Lower leg skin (tissue), 4 donors: ENCODE measurements at regions not wholly inside any gene's neighbourhood (a gene's known extent, or its start where the extent isn't known, plus 50 kb on each side); places are given as distances from the start of the nearest gene placed in this dataset.

Experiments
- DNase-seq, 2 donors: peaks; one replicate each; pipeline ENCODE4 v3.0.0-alpha.2; 2019; ENCODE audit warnings: low spot score in 2 of 2
- H3K4me3 ChIP-seq: fragments of 200-600 bp; sonication (generic); 2 replicates; pipeline ENCODE4 v1.5.1; 2017; ENCODE audit warnings: mild to moderate bottlenecking, low read depth; ENCODE audit not compliant: poor library complexity, severe bottlenecking
- POLR2A ChIP-seq, 2 donors: fragments of 450-650 bp; IDR thresholded peaks; one replicate each; pipeline ENCODE4 v1.6.1; 2016 to 2017; ENCODE audit warnings: antibody characterized with exemption in 2 of 2, mild to moderate bottlenecking in 1 of 2, moderate library complexity in 1 of 2
- WGBS, 2 donors: methylation state at CpG; one replicate each; pipeline ENCODE4 v1.1.5; 2018; 5-methylcytosine and 5-hydroxymethylcytosine counted together
- intact Hi-C: fragments of 100-400 bp; cut with DNase I; formaldehyde crosslinking; loops from one replicate; pipeline ENCODE4 v1.15.0; 2023; ENCODE audit warnings: low total_unique reads
- TF ChIP-seq, protein P1 (sequence below), 3 donors: fragments of 450-650 bp; IDR thresholded peaks; one replicate each; pipeline ENCODE4 v1.5.1; 2016; ENCODE audit warnings: antibody characterized with exemption in 3 of 3, mild to moderate bottlenecking in 3 of 3, moderate library complexity in 2 of 3

DNA sequence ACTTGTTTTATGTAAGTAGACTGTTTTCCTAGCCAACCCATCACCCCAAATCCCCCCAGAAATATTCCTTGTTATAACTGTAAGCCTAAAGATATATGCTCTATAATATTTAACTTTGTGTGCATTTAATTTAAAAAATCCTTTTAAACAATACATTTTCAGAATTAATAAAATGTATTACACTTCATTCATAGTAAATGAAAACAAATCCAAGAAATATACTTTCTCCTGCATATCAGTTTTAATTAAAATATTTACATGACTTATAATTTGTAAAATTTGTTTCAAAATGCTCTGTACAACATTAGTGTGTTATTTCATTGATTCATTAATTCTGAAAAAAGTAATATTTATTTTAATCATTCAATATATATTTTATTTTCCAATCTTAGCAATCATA, 669.1 kb upstream of the PCDH20 start:
- H3K4me3 ChIP-seq: no peak overlapping the region
- DNase-seq: no peak
- intact Hi-C loops: no loop called here
- TF ChIP-seq, protein P1, sequence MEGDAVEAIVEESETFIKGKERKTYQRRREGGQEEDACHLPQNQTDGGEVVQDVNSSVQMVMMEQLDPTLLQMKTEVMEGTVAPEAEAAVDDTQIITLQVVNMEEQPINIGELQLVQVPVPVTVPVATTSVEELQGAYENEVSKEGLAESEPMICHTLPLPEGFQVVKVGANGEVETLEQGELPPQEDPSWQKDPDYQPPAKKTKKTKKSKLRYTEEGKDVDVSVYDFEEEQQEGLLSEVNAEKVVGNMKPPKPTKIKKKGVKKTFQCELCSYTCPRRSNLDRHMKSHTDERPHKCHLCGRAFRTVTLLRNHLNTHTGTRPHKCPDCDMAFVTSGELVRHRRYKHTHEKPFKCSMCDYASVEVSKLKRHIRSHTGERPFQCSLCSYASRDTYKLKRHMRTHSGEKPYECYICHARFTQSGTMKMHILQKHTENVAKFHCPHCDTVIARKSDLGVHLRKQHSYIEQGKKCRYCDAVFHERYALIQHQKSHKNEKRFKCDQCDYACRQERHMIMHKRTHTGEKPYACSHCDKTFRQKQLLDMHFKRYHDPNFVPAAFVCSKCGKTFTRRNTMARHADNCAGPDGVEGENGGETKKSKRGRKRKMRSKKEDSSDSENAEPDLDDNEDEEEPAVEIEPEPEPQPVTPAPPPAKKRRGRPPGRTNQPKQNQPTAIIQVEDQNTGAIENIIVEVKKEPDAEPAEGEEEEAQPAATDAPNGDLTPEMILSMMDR (IDR thresholded peaks at IDR 0.05): no peak
- TF ChIP-seq POLR2A (IDR thresholded peaks at IDR 0.05): no peak

DNA sequence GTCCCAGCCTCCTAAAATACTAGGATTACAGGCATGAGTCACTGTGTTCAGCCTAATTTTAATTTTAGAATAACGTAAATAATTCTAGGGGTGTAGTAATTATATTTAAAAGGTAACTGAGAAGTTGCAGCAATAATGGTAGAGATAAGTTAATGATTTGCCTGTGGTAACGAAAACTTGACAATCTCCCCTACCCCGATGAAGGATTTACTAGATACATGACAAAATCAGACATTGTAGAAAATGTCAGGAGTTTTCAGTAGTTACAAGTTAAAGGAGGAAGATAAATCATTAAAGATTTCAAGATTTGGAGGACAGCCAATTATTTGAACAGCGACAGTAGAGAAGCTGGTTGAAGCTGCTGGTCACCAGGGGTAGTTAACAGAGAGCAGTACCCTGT, 652.2 kb upstream of the PCDH20 start:
- no peak overlapping the region for H3K4me3 ChIP-seq
- no peak for DNase-seq
- intact Hi-C loops: no loop called here
- TF ChIP-seq, protein P1 (IDR thresholded peaks at IDR 0.05): no peak
- no peak for TF ChIP-seq POLR2A (IDR thresholded peaks at IDR 0.05)
- 49 to 58% methylated on average over 4 of the region's 4 CpGs for WGBS, 2 donors

DNA sequence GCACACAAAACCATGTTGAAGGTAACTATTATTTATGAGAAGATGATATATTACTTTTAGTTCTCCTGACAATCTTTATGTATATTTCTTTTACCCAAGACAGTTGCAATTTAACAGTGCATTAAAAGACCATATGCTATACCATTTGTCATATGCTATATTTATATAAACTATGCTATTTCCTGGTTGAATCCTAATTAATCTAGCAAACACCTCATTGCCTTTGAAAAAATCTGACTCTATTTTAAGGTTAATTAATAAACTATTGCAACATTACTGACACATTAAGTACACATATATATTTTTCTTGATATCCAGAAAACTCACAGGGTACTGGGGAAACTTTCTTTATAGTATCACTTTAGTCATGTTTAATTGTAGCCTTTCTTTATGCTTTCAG, 649.4 kb upstream of the PCDH20 start:
- H3K4me3 ChIP-seq: no peak overlapping the region
- no peak for TF ChIP-seq POLR2A (IDR thresholded peaks at IDR 0.05)
- TF ChIP-seq, protein P1 (IDR thresholded peaks at IDR 0.05): no peak
- intact Hi-C loops: no loop called here
- DNase-seq: no peak

DNA sequence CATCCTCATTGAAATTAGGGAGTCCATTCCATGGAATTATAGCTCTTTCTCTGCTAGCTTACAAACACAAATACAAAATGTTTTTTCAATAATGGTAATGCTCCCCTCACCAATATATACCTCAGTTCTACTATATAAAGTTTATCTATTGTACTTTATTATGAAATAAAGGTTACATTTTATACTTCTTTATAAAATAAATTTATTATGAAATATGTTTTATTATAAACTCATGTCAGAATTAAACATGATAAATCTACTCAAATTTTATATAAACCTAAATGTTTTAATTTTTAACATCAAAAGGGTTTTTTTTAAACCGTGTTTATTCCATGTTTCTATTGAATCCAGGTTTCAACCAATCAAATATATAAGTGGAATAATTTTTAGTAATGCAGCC, 646.1 kb upstream of the PCDH20 start:
- intact Hi-C loops: no loop called here
- DNase-seq: no peak
- H3K4me3 ChIP-seq: no peak overlapping the region
- TF ChIP-seq POLR2A (IDR thresholded peaks at IDR 0.05): no peak
- TF ChIP-seq, protein P1 (IDR thresholded peaks at IDR 0.05): no peak
- 67 to 73% methylated on average over 1 of the region's 1 CpG for WGBS, 2 donors

DNA sequence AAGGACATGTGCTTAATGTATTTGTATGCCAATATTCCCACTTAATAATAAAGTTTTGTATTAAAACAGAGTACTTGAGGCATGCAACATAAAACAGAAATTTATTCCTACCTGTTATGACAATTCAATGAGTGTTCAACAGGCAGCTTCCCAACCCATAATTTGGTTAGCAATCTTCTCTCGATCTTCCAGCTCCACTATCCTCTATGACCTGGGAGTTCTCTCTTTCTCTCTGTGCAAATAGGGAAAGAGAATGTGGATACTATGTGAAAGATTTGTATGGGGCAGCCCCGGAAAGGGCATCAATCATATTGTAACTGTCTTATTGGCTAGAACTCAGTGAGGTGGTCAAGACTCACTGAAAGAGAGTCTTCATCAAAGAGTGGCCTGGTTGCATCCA, 644.9 kb upstream of the PCDH20 start:
- intact Hi-C loops: no loop called here
- H3K4me3 ChIP-seq: no peak overlapping the region
- DNase-seq: no peak
- WGBS, 2 donors: 91 to 96% methylated on average over 2 of the region's 2 CpGs
- TF ChIP-seq POLR2A (IDR thresholded peaks at IDR 0.05): no peak
- TF ChIP-seq, protein P1 (IDR thresholded peaks at IDR 0.05): no peak

DNA sequence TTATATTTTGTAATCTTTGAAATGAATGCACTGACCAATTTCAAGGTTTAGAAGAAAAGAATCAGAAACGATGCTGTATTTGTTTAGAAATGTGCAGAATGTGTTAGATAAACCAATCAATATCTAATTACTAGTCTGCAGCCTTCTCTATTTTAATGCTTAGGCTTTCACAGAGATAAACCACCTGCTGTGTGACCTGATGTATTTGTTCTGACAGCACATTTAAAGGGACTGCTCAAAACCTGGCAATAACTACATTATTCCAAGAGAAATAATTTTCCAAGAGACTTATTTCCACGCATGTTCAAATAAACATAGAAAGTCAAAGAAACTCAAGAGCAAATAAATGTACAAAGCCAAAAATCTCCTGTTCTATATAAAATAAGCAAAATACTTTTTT, 641.6 kb upstream of the PCDH20 start:
- TF ChIP-seq, protein P1 (IDR thresholded peaks at IDR 0.05): no peak
- no peak for TF ChIP-seq POLR2A (IDR thresholded peaks at IDR 0.05)

More for the DNA sequence above, 641.6 kb upstream of the PCDH20 start:
- intact Hi-C loops: no loop called here
- H3K4me3 ChIP-seq: no peak overlapping the region
- WGBS, 2 donors: 80 to 83% methylated on average over 2 of the region's 2 CpGs
- no peak for DNase-seq
